Fibroblast of skin of abdomen (primary cell): ENCODE measurements at regions not wholly inside any gene's neighbourhood (a gene's known extent, or its start where the extent isn't known, plus 50 kb on each side); places are given as distances from the start of the nearest gene placed in this dataset.
"Not testable (repeated sequence)": the region's sequence is repeated elsewhere in the genome, so short reads cannot be mapped to it uniquely, and the experiment has no call there.

ENCODE experiments used
- DNase-seq: peaks from one replicate; pipeline ENCODE4 v3.0.0-alpha.2; 2013

- not testable (repeated sequence) for DNase-seq
Observed at GRCh38 chrX:63176578-63176977, 174.6 kb downstream of the SPIN4 start.

GRCh38 chrX:63173841-63174718 lies 177.1 kb downstream of the SPIN4 start:
- DNase-seq = not testable (repeated sequence)

- not testable (repeated sequence) for DNase-seq
Observed at GRCh38 chrX:63169416-63169815, 181.7 kb downstream of the SPIN4 start.

GRCh38 chrX:63168949-63169348 lies 182.2 kb downstream of the SPIN4 start:
- not testable (repeated sequence) for DNase-seq

DNA sequence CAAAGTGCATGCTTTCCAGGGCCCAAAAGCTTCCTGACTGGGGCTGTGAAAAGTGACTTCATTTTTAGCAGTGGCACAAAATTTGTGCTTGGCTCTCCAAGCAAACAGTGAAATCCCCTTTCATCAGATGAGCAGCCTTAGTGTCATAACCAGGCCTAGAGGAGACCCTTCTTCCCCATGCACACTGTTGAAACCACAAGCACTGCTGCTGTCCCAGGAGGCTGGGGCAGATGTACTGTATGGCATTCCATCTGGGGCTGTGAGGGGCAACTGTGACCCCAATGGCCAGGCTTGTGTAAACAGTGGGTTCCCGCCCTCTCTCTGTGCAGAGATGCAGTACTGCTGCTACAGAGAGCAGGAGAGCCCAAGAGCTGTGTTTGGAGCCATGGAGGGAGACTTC lies 184.1 kb downstream of the SPIN4 start:
- DNase-seq = not testable (repeated sequence)

- not testable (repeated sequence) for DNase-seq
Observed at GRCh38 chrX:63160994-63161393, 190.1 kb downstream of the SPIN4 start.

GRCh38 chrX:63160340-63160739 lies 190.8 kb downstream of the SPIN4 start:
- DNase-seq = not testable (repeated sequence)

DNA sequence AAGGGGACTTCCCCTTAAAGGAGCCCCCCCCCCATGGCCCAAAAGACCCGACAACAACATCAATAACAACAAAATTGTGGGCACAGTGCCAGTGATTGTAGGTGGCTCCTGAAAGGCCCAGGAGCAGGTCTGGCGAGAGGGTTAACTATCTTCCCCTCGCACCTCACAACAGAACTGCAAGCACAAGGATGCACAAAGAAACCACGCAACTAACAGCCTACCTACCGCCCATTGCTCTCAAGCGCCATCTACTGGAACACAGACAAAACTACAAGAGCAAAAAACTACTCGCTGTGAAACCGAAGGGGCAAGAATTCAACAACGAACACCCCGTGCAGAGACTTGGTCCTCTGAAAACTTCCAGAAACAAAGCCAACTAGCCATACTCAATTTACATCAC lies 205.6 kb downstream of the SPIN4 start:
- DNase-seq = not testable (repeated sequence)

DNA sequence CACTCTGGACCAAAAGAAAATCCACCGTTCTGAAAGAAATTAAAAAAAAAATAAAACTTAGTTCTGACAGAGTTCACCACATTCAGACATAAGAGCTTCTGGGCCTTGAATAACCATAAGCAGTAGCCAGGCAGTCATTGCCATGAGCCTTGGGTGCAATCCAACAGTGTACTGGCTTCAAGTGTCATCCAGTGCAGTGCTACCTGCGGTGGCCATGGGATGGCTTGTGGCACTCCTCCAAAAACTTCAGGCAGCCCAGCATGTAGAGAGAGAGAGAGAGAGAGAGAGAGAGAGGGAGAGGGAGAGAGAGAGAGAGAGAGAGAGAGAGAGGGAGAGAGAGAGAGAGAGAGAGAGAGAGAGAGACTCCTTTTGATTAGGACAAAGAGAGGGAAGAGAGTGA lies 208.5 kb downstream of the SPIN4 start:
- DNase-seq = not testable (repeated sequence)

DNA sequence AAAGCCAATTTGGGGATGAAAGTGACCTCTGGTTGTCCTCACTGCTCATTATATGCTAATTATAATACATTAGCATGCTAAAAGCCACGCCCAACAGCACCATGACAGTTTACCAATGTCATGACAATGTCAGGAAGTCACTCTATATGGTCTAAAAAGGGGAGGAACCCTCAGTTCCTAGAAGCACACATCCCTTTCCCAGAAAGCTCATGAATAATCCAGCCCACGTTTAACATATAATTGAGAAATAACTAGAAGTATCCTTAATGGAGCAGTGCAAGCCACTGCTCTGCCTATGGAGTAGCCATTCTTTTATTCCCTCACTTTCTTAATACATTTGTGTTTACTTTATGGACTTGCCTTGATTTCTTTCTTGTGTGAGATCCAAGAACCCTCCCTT lies 215.3 kb downstream of the SPIN4 start:
- DNase-seq = not testable (repeated sequence)

GRCh38 chrX:63128509-63128908 lies 222.6 kb downstream of the SPIN4 start:
- DNase-seq = no peak

- DNase-seq = no peak
Observed at GRCh38 chrX:63115196-63115595, 235.9 kb downstream of the SPIN4 start.

GRCh38 chrX:63101879-63102620 lies 249.1 kb downstream of the SPIN4 start:
- DNase-seq = no peak

- no peak for DNase-seq
Observed at GRCh38 chrX:63058204-63058603, 292.9 kb downstream of the SPIN4 start.

- DNase-seq = no peak
Observed at GRCh38 chrX:63050225-63050624, 300.9 kb downstream of the SPIN4 start.

DNA sequence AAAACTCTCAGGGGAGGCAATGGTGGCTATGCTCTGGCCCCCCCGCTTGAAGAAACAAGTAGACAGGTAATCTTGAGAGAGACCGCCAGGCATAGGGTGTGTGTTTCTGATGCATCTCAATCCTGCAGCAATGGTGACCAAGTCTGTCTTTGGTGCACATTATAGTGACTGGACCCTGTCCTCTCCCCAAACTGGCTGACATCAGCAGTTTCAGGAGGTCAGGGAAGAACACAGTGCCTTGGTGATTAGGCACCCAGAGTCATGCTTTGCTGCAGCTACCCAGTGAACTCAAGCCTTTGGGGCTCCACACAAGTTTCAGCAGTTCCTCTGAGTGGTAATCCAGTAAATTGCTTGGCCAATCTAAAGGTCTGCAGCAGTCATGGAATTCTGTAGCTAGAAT lies 318.3 kb downstream of the SPIN4 start:
- no peak for DNase-seq

GRCh38 chrX:63013549-63013948 lies 337.6 kb downstream of the SPIN4 start:
- no peak for DNase-seq

- no peak for DNase-seq
Observed at GRCh38 chrX:63012574-63012973, 338.6 kb downstream of the SPIN4 start.

DNA sequence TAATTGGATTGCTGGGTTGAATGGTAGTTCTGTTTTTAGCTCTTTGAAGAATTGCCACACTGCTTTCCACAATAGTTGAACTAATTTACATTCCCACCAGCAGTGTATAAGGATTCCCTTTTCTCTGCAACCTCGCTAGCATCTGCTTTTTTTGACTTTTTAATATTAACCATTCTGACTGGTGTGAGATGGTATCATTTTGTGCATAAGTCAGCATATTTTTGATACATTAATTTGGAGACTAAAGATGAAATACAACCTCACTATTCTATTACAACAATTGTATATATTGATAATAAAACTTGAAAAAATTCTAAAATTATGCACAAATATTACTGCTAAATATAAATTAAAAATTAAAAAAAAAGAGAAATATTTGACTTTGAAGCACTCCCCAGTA lies 350.9 kb downstream of the SPIN4 start:
- DNase-seq = not testable (repeated sequence)
